Mucosa of rectum (tissue), 2 donors: ENCODE measurements at regions not wholly inside any gene's neighbourhood (a gene's known extent, or its start where the extent isn't known, plus 50 kb on each side); places are given as distances from the start of the nearest gene placed in this dataset.

Experiments
- H3K27ac ChIP-seq, 2 donors: one replicate each; pipeline ENCODE4 v1.7.0; 2013; ENCODE audit warnings: inconsistent platforms in 2 of 2, low read depth in 2 of 2, low read length in 2 of 2
- H3K27me3 ChIP-seq, 2 donors: one replicate each; pipeline ENCODE4 v1.7.0; 2013; ENCODE audit warnings: low read length in 2 of 2; ENCODE audit not compliant: control insufficient read depth in 2 of 2, insufficient read depth in 2 of 2
- H3K36me3 ChIP-seq, 2 donors: one replicate each; pipeline ENCODE4 v1.7.0; 2013; ENCODE audit warnings: low read length in 2 of 2; ENCODE audit not compliant: control insufficient read depth in 2 of 2, insufficient read depth in 2 of 2
- H3K4me1 ChIP-seq, 2 donors: one replicate each; pipeline ENCODE4 v1.7.0; 2013; ENCODE audit warnings: low read length in 2 of 2, mild to moderate bottlenecking in 1 of 2; ENCODE audit not compliant: control insufficient read depth in 2 of 2, insufficient read depth in 2 of 2
- H3K4me3 ChIP-seq, 2 donors: one replicate each; pipeline ENCODE4 v1.7.0; 2013; ENCODE audit warnings: low read length in 2 of 2
- H3K9ac ChIP-seq, 2 donors: one replicate each; pipeline ENCODE4 v1.7.0; 2013; ENCODE audit warnings: low read length in 2 of 2, low read depth in 1 of 2, mild to moderate bottlenecking in 1 of 2
- H3K9me3 ChIP-seq, 2 donors: one replicate each; pipeline ENCODE4 v1.7.0; 2013; ENCODE audit warnings: low read length in 2 of 2; ENCODE audit not compliant: control insufficient read depth in 2 of 2
- donor health status: healthy.
- donor health status: Normal muscosa, but diverticular disease.

DNA sequence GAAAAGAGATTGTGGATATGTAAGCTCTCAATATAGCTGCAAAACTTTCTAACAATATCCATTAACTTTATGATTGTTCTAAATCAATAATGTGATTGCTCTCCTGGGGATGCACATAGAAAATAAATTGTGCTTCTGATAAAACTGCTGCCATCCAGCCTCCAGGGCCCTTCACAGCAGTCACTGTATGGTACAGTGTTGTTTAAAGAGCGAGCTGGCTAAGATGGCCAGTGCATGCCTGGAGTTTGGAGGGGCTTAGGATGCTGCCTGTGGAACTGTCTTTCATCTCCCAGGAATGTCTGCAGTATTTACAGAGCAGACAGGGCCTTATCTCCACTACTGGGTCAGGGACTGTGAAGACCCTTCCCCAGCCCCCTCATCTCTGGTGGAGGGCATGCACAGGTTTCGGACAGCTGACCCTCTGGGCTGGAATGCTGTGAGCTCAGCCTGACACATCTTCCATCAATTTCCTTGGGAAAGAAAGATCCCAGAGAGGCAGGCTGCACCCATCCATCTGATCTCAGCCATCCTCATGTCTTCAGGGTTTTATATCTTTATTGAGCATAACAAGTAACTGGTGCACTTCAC lies 137.0 kb downstream of the PLPP3 start:
- Histone ChIP-seq H3K9ac (no peak overlapping the region), H3K4me3 (no peak overlapping the region), H3K27me3 (no peaks in the 10 kb centered on the region), H3K9me3 (no peaks in the 10 kb centered on the region), H3K36me3 (no peaks in the 10 kb centered on the region), H3K27ac (no peak overlapping the region), H3K4me1 (no peaks in the 10 kb centered on the region)

DNA sequence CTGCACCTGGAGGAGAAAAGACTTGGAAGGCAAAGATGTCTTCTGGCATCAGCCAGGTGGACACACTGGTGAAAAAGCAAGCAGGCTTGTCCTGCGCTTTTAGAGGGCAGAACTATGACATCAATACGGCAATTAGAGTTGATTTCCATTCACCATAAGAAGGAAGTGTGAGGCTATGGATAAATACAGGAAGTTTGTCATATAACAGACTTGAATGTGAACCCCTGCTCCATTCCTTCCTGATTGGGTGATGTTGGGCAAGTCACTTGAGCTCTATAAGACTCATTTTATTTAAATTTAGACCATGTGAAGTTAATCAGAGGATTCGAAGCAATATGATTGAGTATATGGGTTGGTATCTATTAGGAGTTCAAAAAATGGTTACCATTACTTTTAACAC lies 137.8 kb downstream of the PLPP3 start:
- H3K9ac ChIP-seq, result no peak overlapping the region
- H3K9me3 ChIP-seq, result no peaks in the 10 kb centered on the region
- H3K36me3 ChIP-seq, result no peaks in the 10 kb centered on the region
- no peaks in the 10 kb centered on the region for H3K27me3 ChIP-seq
- H3K4me1 ChIP-seq, result no peaks in the 10 kb centered on the region
- no peak overlapping the region for H3K4me3 ChIP-seq
- no peak overlapping the region for H3K27ac ChIP-seq

DNA sequence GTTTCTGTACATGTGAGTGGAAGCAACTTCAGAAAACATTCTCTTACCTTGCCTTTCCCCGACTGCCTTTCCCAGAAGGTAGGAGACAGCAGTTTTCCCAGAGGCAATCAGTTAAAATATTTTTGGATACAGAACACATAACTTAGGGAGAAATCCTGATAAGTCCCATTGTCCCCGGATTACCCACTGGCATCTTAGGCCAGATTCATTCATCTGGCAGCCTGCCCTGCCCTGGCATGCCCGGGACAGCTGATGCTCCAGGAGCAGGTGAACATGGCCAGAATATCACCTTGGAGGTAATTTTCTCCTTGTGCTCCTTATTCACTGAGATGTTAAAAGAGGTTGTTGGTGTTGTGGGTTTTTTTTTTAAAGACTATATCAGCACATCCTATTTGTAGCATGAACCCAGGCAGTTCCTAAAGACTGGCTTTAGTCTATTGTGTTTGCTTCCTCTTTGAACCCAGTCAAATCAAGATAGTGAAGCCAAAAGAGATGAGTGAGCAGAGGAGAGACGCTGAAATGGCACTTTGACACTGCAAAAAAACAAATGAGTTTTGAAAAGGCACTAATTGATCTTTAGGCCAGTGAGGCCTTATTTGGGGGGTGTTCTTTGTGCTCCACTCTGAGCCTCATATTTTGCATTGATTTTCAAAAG lies 139.6 kb downstream of the PLPP3 start:
- Histone ChIP-seq H3K27me3 (no peaks in the 10 kb centered on the region), H3K9ac (no peak overlapping the region), H3K9me3 (no peaks in the 10 kb centered on the region), H3K4me3 (no peak overlapping the region), H3K36me3 (no peaks in the 10 kb centered on the region), H3K27ac (no peak overlapping the region), H3K4me1 (no peaks in the 10 kb centered on the region)

DNA sequence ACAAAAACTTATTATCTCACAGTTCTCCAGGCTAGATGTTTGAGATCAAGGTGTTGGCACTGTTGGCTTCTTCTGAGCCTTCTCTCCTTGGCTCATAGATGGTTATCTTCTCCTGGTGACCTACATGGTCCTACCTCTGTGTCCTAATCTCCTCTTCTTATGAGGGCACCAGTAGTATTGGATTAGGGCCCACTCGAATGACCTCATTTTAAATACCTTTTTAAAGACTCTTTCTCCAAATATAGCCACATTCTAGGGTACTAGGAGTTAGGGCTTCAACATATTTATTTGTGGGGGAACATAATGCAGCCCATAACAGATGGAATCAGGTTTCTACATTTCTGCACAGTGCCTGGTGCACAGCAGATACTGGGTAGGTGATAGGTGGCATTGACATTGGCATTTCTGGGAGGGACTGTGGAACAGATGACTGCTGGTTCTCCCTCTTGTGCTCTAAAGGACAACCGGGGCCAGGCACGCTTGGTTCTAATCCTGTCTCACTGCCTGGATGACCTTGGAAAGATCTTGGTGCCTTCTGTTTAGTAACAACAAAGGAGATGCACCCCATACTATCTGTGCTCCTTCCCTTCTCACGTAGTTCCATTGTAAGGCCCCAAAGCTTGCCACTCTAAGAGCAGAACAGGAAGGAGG lies 140.3 kb downstream of the PLPP3 start:
- peaks cover 0 to under 1% of the 10 kb centered on the region in 2 donors for H3K4me1 ChIP-seq
- no peak overlapping the region for H3K27ac ChIP-seq
- H3K9me3 ChIP-seq, result no peaks in the 10 kb centered on the region
- H3K4me3 ChIP-seq, result no peak overlapping the region
- no peaks in the 10 kb centered on the region for H3K27me3 ChIP-seq
- H3K36me3 ChIP-seq, result no peaks in the 10 kb centered on the region
- H3K9ac ChIP-seq, result no peak overlapping the region

DNA sequence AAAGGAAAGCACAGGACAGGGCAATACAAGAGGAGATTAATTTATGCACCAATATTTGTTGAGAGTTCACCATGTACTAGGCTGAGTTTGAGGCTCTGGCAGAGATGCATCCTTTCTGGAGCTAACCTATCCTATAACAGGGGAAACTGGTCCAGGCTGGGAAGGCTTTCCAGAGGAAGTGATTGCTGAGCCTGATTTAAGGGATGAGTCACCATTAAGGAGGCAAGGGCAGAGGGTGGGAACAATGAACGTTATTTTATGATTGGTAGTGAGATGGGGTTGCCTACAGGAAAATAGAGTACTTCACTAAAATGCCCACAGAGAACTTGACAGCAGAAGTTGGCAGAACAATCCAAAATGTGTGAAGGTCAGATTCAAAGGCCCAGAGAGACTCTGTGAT lies 141.4 kb downstream of the PLPP3 start:
- no peaks in the 10 kb centered on the region for H3K9me3 ChIP-seq
- peaks cover 0 to 2% of the 10 kb centered on the region in 2 donors for H3K4me1 ChIP-seq
- no peak overlapping the region for H3K27ac ChIP-seq
- no peaks in the 10 kb centered on the region for H3K27me3 ChIP-seq
- H3K36me3 ChIP-seq, result no peaks in the 10 kb centered on the region
- H3K9ac ChIP-seq, result no peak overlapping the region
- no peak overlapping the region for H3K4me3 ChIP-seq

DNA sequence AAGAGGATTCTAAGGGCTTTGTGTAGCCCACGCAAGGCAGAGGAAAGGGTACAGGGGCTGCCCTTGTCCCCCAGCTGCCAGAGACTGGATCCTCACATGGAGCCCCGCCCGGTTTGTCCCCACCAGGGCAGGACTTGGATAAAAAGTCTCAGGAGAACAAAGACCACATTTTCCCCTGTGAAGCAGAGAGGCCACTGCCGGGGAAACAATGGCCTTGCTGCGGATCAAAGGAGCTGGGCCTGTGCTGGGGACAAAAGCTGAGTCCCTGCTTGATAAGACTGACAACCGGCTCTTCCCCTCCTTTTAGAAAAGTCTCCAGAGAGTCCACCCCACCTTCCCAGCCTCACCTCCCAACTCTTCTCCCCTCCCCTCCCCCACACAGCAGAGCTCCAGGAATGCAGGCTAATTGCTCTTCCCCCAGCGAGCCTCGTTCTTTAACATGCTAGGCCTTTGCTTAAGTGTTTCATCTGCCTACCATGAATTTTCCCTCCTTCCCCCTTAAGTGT lies 142.4 kb downstream of the PLPP3 start:
- H3K27ac ChIP-seq, result no peak overlapping the region
- peaks cover 0 to 2% of the 10 kb centered on the region in 2 donors for H3K4me1 ChIP-seq
- H3K36me3 ChIP-seq, result no peaks in the 10 kb centered on the region
- H3K9ac ChIP-seq, result no peak overlapping the region
- no peaks in the 10 kb centered on the region for H3K9me3 ChIP-seq
- H3K4me3 ChIP-seq, result no peak overlapping the region
- H3K27me3 ChIP-seq, result no peaks in the 10 kb centered on the region

DNA sequence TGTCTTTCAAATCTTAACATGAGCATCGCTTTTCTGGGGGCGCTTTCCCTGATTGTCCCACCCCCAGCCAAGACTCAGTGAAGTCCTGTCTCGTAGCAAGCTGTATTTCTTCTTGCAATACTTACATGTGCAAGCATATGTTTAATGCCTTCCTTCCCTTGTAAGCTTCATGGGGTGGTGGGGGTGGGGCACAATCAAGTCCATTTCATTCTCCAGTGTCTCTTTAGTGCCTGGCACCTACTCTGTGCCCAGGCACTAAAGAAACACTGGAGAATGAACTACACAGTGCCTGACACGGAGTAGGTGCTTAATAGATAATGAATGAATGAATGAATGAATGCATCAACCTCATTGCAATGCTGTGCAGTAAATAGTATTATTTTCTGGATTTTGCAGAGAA lies 143.1 kb downstream of the PLPP3 start:
- no peaks in the 10 kb centered on the region for H3K27me3 ChIP-seq
- peaks cover 0 to 2% of the 10 kb centered on the region in 2 donors for H3K4me1 ChIP-seq
- H3K9ac ChIP-seq, result no peak overlapping the region
- H3K27ac ChIP-seq, result no peak overlapping the region
- no peaks in the 10 kb centered on the region for H3K9me3 ChIP-seq
- H3K36me3 ChIP-seq, result no peaks in the 10 kb centered on the region
- H3K4me3 ChIP-seq, result no peak overlapping the region

DNA sequence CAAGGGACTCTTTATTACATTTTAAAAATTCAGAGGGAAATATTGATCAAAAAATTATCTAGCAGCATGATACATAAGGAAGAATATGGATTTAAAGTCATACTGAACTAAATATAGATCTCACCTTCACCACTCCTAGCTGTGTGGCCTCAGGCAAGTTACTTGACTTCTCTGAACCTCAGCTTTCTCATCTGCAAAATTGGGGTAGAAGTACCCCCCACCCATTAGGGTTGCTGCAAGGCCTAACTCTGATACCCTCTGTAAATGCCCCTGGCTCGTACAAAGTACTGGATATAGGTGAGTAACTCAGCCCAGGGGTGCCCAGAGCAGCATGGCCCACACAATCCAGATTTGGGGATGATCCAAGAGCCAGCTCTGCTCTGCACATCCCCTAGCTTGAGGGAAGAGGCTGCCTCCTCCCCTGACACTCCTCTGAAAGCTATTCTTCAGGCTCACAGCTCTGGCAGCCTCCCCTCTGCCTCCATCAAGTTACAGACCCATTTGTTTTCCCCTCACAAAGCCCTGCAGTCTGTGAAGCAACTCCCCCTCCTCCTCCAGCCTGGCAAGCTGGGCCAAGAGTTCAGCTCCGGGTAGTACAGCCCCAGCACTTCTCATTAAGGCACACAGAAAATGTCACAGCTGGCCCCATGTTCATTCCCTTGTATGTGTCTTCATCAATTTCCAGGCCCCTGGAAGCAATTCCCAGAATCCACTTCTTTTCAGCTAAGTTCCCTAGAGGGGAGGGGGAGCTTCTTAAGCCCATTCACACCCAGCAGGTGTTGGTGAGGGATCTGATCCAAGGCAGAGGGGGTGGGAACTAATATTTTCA lies 143.7 kb downstream of the PLPP3 start:
- H3K9me3 ChIP-seq, result no peaks in the 10 kb centered on the region
- peaks cover 0 to 2% of the 10 kb centered on the region in 2 donors for H3K4me1 ChIP-seq
- H3K27me3 ChIP-seq, result no peaks in the 10 kb centered on the region
- no peak overlapping the region for H3K9ac ChIP-seq
- H3K36me3 ChIP-seq, result no peaks in the 10 kb centered on the region
- H3K27ac ChIP-seq, result no peak overlapping the region
- no peak overlapping the region for H3K4me3 ChIP-seq

DNA sequence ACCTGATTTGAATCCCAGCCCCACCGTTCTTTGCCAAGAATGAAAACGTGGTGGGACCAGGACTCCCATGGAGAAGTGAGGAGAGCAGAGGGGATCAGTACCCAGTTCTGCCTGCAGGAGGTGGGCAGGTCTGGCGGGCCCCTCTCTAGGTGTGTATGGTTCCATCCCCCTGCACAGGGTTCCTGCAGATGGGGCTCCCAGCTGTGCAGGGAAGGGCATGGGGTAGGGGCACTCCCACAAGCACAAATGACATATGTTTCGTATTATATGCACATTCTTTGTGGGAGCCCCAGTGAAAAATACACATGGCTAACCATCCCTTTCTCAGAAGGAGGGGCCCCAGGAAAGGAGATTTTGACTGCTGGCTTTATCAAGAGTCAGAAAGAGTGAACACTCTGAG lies 144.6 kb downstream of the PLPP3 start:
- Histone ChIP-seq H3K4me3 (no peak overlapping the region), H3K27me3 (no peaks in the 10 kb centered on the region), H3K36me3 (no peaks in the 10 kb centered on the region), H3K9me3 (no peaks in the 10 kb centered on the region), H3K4me1 (peaks cover 0 to 2% of the 10 kb centered on the region in 2 donors), H3K27ac (no peak overlapping the region), H3K9ac (no peak overlapping the region)

DNA sequence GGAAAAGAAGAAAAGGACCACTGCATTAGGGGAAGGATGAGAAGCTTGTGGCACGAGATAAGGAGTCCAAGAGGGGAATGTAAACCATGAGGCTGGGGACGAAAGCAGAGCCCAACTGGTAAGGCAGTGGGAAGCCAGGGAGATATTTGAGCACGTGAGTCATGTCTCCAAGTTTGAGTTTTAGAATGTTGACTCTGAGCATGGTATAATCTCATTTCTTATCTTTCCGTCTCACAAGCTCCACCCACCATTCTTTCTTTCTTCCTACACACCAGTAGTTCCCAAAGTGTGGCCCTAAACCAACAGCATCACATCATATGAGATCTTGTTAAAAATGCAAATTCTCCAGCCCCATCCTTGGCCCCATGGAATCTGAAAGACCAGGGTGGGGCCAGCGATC lies 145.3 kb downstream of the PLPP3 start:
- no peak overlapping the region for H3K27ac ChIP-seq
- H3K27me3 ChIP-seq, result no peaks in the 10 kb centered on the region
- peaks cover 0 to 2% of the 10 kb centered on the region in 2 donors for H3K4me1 ChIP-seq
- H3K4me3 ChIP-seq, result no peak overlapping the region
- no peaks in the 10 kb centered on the region for H3K36me3 ChIP-seq
- H3K9me3 ChIP-seq, result no peaks in the 10 kb centered on the region
- no peak overlapping the region for H3K9ac ChIP-seq
